ENCODE measurements at regions not wholly inside any gene's neighbourhood (a gene's known extent, or its start where the extent isn't known, plus 50 kb on each side); places are given as distances from the start of the nearest gene placed in this dataset.

DNA sequence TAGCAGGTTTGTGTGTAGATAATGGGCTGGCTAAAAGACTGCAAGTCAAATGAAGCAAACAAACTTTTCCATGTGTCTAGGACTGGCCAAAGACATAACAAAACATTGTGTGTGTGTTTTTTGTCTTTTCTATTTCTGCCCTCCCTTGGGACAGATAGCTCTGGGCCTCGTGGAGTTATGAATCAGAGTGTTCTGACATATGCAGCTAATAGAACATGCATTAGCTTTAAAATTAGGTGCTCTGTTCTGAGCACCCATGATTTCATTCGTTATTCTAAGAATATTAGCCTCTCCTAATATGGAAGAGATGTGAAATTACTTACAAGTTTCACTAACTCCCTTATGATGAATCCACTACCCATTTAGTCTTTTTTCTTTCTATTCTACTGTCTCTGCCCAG lies 367.3 kb upstream of the PAPPA start:
- Histone ChIP-seq H3K27me3 (ENCODE audit: control insufficient read depth in 1 of 2, insufficient read depth in 2 of 2, low read length in 2 of 2) (no peaks in the 10 kb centered on the region), H3K36me3 (replicated peaks in 1 of 2; ENCODE audit: control insufficient read depth in 1 of 2, insufficient read depth in 2 of 2, low read length in 2 of 2) (no peaks in the 10 kb centered on the region), H4K20me1 (ENCODE audit: insufficient read depth, low read length) (no peaks in the 10 kb centered on the region), H2AFZ (ENCODE audit: low read length) (no peak overlapping the region), H3K4me3 (replicated peaks in 1 of 3; ENCODE audit: insufficient read depth in 1 of 3, low read depth in 2 of 3, low read length in 3 of 3) (no peak overlapping the region), H3K9ac (ENCODE audit: insufficient read depth, low read depth, low read length) (no peak overlapping the region), H3K4me1 (ENCODE audit: insufficient read depth, low read length) (no peaks in the 10 kb centered on the region), H3K4me2 (ENCODE audit: low read depth, low read length) (no peak overlapping the region), H3K9me3 (ENCODE audit: low read length) (no peaks in the 10 kb centered on the region), H3K79me2 (ENCODE audit: insufficient read depth, low read length) (no peaks in the 10 kb centered on the region), H3K27ac (ENCODE audit: extremely low read length, insufficient read depth, low read length) (no peak overlapping the region)
- WGBS (ENCODE audit: low lambda C conversion rate): 0% methylated on average over 2 of the region's 2 CpGs
- TF ChIP-seq GABPB1 (CRISPR knock-in tag; IDR thresholded peaks at IDR 0.05) (no peak), ZNF891 (CRISPR knock-in tag; IDR thresholded peaks at IDR 0.05) (no peak), MTF1 (CRISPR knock-in tag; IDR thresholded peaks at IDR 0.05) (no peak), KAT2B (IDR thresholded peaks at IDR 0.05; ENCODE audit: borderline replicate concordance, low read depth, low read length) (no peak), ATRX (CRISPR knock-in tag; IDR thresholded peaks at IDR 0.05; ENCODE audit: borderline replicate concordance) (no peak), NR2F6 (IDR thresholded peaks at IDR 0.05) (no peak), NR2F6 (CRISPR knock-in tag; IDR thresholded peaks at IDR 0.05) (no peak), CENPT (CRISPR knock-in tag; IDR thresholded peaks at IDR 0.05; ENCODE audit: low read depth) (no peak), ZNF12 (CRISPR knock-in tag; IDR thresholded peaks at IDR 0.05) (no peak), SP140L (CRISPR knock-in tag; IDR thresholded peaks at IDR 0.05; ENCODE audit: borderline replicate concordance) (no peak), NKX3-1 (CRISPR knock-in tag; IDR thresholded peaks at IDR 0.05) (no peak), ARNTL (CRISPR knock-in tag; IDR thresholded peaks at IDR 0.05) (no peak), ZSCAN25 (CRISPR knock-in tag; IDR thresholded peaks at IDR 0.05) (no peak)
- intact Hi-C loops (cut with micrococcal nuclease; ENCODE audit: unreplicated experiment): no loop called here
- no peak for DNase-seq (ENCODE audit: low spot score)
- in situ Hi-C loops (cut with HindIII; ENCODE audit: extremely low pct_ligation_motif_present, low pct_unique_long_range_greater_than_20kb): no loop called here
- no peak for FAIRE-seq
- ChIA-PET POLR2A (no interaction called here), CTCF (ENCODE audit: low intra/inter-chr PET ratio, low total read pairs) (no interaction called here)
- no peak for ATAC-seq
- BruUV-seq (replicated peaks): no TSS peak

DNA sequence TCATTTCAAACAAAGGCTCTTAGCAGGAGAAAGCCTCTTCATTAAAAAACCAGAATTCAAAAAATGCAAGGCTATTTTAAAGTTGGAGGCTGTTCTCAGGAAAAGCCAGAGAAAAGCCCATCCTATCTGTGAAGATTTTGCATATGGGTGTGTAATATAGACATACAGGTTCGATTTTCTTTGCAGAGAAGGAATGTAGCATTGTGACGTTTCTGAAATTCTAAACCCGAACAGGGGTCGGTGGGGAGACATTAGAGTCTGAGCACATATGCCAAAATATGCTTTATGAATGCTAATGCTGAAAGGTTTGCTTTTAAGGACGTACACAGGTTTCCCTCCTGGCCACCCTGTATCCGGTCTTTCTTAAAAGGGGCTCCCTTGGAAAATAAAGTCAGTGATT lies 363.1 kb upstream of the PAPPA start:
- H3K4me1 ChIP-seq (ENCODE audit: insufficient read depth, low read length): no peaks in the 10 kb centered on the region
- in situ Hi-C loops (cut with HindIII; ENCODE audit: extremely low pct_ligation_motif_present, low pct_unique_long_range_greater_than_20kb) (no loop called here), intact Hi-C loops (cut with micrococcal nuclease; ENCODE audit: unreplicated experiment) (no loop called here)
- no peaks in the 10 kb centered on the region for H3K79me2 ChIP-seq (ENCODE audit: insufficient read depth, low read length)
- H3K27ac ChIP-seq (ENCODE audit: extremely low read length, insufficient read depth, low read length): no peak overlapping the region
- no TSS peak for BruUV-seq (replicated peaks)
- no peak overlapping the region for H3K4me2 ChIP-seq (ENCODE audit: low read depth, low read length)
- FAIRE-seq (no peak), ATAC-seq (no peak), DNase-seq (ENCODE audit: low spot score) (no peak)
- H3K36me3 ChIP-seq (replicated peaks in 1 of 2; ENCODE audit: control insufficient read depth in 1 of 2, insufficient read depth in 2 of 2, low read length in 2 of 2): no peaks in the 10 kb centered on the region
- no peak overlapping the region for H2AFZ ChIP-seq (ENCODE audit: low read length)
- no peaks in the 10 kb centered on the region for H3K9me3 ChIP-seq (ENCODE audit: low read length)
- 8% methylated on average over 6 of the region's 6 CpGs for WGBS (ENCODE audit: low lambda C conversion rate)
- no peaks in the 10 kb centered on the region for H4K20me1 ChIP-seq (ENCODE audit: insufficient read depth, low read length)
- POLR2A ChIA-PET: no interaction called here
- H3K9ac ChIP-seq (ENCODE audit: insufficient read depth, low read depth, low read length): no peak overlapping the region
- no peak overlapping the region for H3K4me3 ChIP-seq (replicated peaks in 1 of 3; ENCODE audit: insufficient read depth in 1 of 3, low read depth in 2 of 3, low read length in 3 of 3)
- CTCF ChIA-PET (ENCODE audit: low intra/inter-chr PET ratio, low total read pairs): no interaction called here
- H3K27me3 ChIP-seq (ENCODE audit: control insufficient read depth in 1 of 2, insufficient read depth in 2 of 2, low read length in 2 of 2): no peaks in the 10 kb centered on the region
- no peak for TF ChIP-seq ZNF253 (CRISPR knock-in tag; IDR thresholded peaks at IDR 0.05; ENCODE audit: borderline replicate concordance)
- no peak for TF ChIP-seq TFDP2 (CRISPR knock-in tag; IDR thresholded peaks at IDR 0.05)
- TF ChIP-seq SMAD3 (CRISPR knock-in tag; IDR thresholded peaks at IDR 0.05): no peak
- no peak for TF ChIP-seq KDM5A (IDR thresholded peaks at IDR 0.05; ENCODE audit: borderline replicate concordance, low read length)
- no peak for TF ChIP-seq MATR3 (CRISPR knock-in tag; IDR thresholded peaks at IDR 0.05)
- no peak for TF ChIP-seq ZMYM3 (CRISPR knock-in tag; IDR thresholded peaks at IDR 0.05)
- no peak for TF ChIP-seq TIGD3 (CRISPR knock-in tag; IDR thresholded peaks at IDR 0.05; ENCODE audit: borderline replicate concordance)
- TF ChIP-seq SP4 (CRISPR knock-in tag; IDR thresholded peaks at IDR 0.05): no peak
- TF ChIP-seq ZNF350 (CRISPR knock-in tag; IDR thresholded peaks at IDR 0.05; ENCODE audit: borderline replicate concordance, low read depth): no peak
